HPDE6-E6E7 (cell line): ENCODE measurements at regions not wholly inside any gene's neighbourhood (a gene's known extent, or its start where the extent isn't known, plus 50 kb on each side); places are given as distances from the start of the nearest gene placed in this dataset.

Source experiments
- DNase-seq: peaks from one replicate; pipeline ENCODE4 v3.0.0; 2011; ENCODE audit warnings: missing footprints; ENCODE audit errors: extremely low spot score

- DNase-seq = no peak
These were observed 1166.2 kb downstream of the DNAJB9 start for GRCh38 chr7:109735881-109736280.

- DNase-seq = no peak
These were observed 1176.2 kb downstream of the DNAJB9 start for GRCh38 chr7:109745677-109746410.

GRCh38 chr7:109751241-109751640 lies 1181.6 kb downstream of the DNAJB9 start:
- peak; percentile 15 for DNase-seq

- no peak for DNase-seq
These were observed 1182.4 kb downstream of the DNAJB9 start for GRCh38 chr7:109752068-109752467.

GRCh38 chr7:109757713-109758112 lies 1188.0 kb downstream of the DNAJB9 start:
- DNase-seq = no peak

- DNase-seq = no peak
These were observed 1193.9 kb downstream of the DNAJB9 start for GRCh38 chr7:109763611-109764010.

GRCh38 chr7:109772161-109772560 lies 1202.5 kb downstream of the DNAJB9 start:
- no peak for DNase-seq

- no peak for DNase-seq
These were observed 1213.1 kb downstream of the DNAJB9 start for GRCh38 chr7:109782806-109783205.

GRCh38 chr7:109806548-109806947 lies 1236.9 kb downstream of the DNAJB9 start:
- DNase-seq = no peak

GRCh38 chr7:109821156-109821555 lies 1251.5 kb downstream of the DNAJB9 start:
- DNase-seq = no peak

GRCh38 chr7:109834851-109835250 lies 1256.1 kb upstream of the LRRN3 start:
- no peak for DNase-seq

- DNase-seq = no peak
These were observed 1255.3 kb upstream of the LRRN3 start for GRCh38 chr7:109835577-109835976.

GRCh38 chr7:109836016-109836415 lies 1254.9 kb upstream of the LRRN3 start:
- DNase-seq = no peak

GRCh38 chr7:109842386-109842785 lies 1248.5 kb upstream of the LRRN3 start:
- DNase-seq = no peak

- peak; percentile 9 for DNase-seq
These were observed 1246.6 kb upstream of the LRRN3 start for GRCh38 chr7:109844362-109844761.

GRCh38 chr7:109864230-109864629 lies 1226.7 kb upstream of the LRRN3 start:
- no peak for DNase-seq

GRCh38 chr7:109868215-109868860 lies 1222.6 kb upstream of the LRRN3 start:
- DNase-seq = no peak

- no peak for DNase-seq
These were observed 1217.6 kb upstream of the LRRN3 start for GRCh38 chr7:109873296-109873695.

- DNase-seq = no peak
These were observed 1211.6 kb upstream of the LRRN3 start for GRCh38 chr7:109879287-109879828.

- no peak for DNase-seq
These were observed 1200.3 kb upstream of the LRRN3 start for GRCh38 chr7:109890622-109891021.

GRCh38 chr7:109893231-109893630 lies 1197.7 kb upstream of the LRRN3 start:
- no peak for DNase-seq

GRCh38 chr7:109895536-109895935 lies 1195.4 kb upstream of the LRRN3 start:
- no peak for DNase-seq

- DNase-seq = no peak
These were observed 1189.0 kb upstream of the LRRN3 start for GRCh38 chr7:109901926-109902325.
